Panc1 (cell line): ENCODE measurements at regions not wholly inside any gene's neighbourhood (a gene's known extent, or its start where the extent isn't known, plus 50 kb on each side); places are given as distances from the start of the nearest gene placed in this dataset.

Source experiments
- POLR2AphosphoS5 ChIP-seq: IDR thresholded peaks from 2 replicates; pipeline ENCODE4 v1.6.1; 2012; ENCODE audit warnings: mild to moderate bottlenecking, low read depth, low read length, moderate library complexity
- TCF7L2 ChIP-seq: IDR thresholded peaks from 2 replicates; pipeline ENCODE4 v1.6.1; 2011; ENCODE audit warnings: mild to moderate bottlenecking, low read depth, low read length, inconsistent platforms
- TF ChIP-seq, protein P1 (sequence below): fragments of 450-650 bp; IDR thresholded peaks from 2 replicates; pipeline ENCODE4 v1.5.1; 2017; ENCODE audit warnings: mild to moderate bottlenecking
- TF ChIP-seq, protein P2 (sequence below), 2 experiments: IDR thresholded peaks; 2 replicates each; pipeline ENCODE4 v1.6.1; 2011 to 2012; ENCODE audit warnings: low read depth in 2 of 2, control low read depth in 1 of 2, low read length in 1 of 2, mild to moderate bottlenecking in 1 of 2, moderate library complexity in 1 of 2; ENCODE audit not compliant: insufficient read depth in 1 of 2

DNA sequence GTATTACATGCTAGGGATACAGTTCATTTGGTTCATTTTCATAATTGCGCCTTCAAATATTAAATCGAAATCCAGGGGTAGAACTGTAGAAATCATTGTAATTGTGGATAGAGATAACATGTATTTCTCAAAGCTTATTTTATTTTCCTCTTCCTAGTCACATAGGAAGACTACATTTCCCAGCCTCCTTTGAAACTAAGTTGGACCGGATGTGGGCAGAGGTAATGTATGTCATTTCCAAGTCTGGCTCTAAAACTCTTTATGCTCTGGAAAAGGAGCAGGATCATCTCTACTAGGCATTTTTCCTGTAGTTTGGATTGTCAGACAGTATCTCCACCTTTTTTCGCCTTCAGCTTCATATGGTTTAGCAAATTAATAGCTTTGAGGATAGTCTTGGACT, 70.1 kb upstream of the CRY1 start:
- TF ChIP-seq, protein P1, sequence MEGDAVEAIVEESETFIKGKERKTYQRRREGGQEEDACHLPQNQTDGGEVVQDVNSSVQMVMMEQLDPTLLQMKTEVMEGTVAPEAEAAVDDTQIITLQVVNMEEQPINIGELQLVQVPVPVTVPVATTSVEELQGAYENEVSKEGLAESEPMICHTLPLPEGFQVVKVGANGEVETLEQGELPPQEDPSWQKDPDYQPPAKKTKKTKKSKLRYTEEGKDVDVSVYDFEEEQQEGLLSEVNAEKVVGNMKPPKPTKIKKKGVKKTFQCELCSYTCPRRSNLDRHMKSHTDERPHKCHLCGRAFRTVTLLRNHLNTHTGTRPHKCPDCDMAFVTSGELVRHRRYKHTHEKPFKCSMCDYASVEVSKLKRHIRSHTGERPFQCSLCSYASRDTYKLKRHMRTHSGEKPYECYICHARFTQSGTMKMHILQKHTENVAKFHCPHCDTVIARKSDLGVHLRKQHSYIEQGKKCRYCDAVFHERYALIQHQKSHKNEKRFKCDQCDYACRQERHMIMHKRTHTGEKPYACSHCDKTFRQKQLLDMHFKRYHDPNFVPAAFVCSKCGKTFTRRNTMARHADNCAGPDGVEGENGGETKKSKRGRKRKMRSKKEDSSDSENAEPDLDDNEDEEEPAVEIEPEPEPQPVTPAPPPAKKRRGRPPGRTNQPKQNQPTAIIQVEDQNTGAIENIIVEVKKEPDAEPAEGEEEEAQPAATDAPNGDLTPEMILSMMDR = no peak
- TF ChIP-seq, protein P2, sequence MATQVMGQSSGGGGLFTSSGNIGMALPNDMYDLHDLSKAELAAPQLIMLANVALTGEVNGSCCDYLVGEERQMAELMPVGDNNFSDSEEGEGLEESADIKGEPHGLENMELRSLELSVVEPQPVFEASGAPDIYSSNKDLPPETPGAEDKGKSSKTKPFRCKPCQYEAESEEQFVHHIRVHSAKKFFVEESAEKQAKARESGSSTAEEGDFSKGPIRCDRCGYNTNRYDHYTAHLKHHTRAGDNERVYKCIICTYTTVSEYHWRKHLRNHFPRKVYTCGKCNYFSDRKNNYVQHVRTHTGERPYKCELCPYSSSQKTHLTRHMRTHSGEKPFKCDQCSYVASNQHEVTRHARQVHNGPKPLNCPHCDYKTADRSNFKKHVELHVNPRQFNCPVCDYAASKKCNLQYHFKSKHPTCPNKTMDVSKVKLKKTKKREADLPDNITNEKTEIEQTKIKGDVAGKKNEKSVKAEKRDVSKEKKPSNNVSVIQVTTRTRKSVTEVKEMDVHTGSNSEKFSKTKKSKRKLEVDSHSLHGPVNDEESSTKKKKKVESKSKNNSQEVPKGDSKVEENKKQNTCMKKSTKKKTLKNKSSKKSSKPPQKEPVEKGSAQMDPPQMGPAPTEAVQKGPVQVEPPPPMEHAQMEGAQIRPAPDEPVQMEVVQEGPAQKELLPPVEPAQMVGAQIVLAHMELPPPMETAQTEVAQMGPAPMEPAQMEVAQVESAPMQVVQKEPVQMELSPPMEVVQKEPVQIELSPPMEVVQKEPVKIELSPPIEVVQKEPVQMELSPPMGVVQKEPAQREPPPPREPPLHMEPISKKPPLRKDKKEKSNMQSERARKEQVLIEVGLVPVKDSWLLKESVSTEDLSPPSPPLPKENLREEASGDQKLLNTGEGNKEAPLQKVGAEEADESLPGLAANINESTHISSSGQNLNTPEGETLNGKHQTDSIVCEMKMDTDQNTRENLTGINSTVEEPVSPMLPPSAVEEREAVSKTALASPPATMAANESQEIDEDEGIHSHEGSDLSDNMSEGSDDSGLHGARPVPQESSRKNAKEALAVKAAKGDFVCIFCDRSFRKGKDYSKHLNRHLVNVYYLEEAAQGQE (IDR thresholded peaks at IDR 0.05; ENCODE audit: insufficient read depth in 1 of 2, low read depth in 2 of 2, low read length in 1 of 2) = no peak
- no peak for TF ChIP-seq POLR2AphosphoS5
- TF ChIP-seq TCF7L2 = no peak
